ENCODE measurements at regions not wholly inside any gene's neighbourhood (a gene's known extent, or its start where the extent isn't known, plus 50 kb on each side); places are given as distances from the start of the nearest gene placed in this dataset.

GRCh38 chr3:68373727-68374126 lies 558.6 kb downstream of the TAFA4 start:
- Histone ChIP-seq H3K4me1 (ENCODE audit: insufficient read depth, low read length) (no peaks in the 10 kb centered on the region), H3K36me3 (ENCODE audit: insufficient read depth, low read length) (no peaks in the 10 kb centered on the region), H3K27me3 (ENCODE audit: control insufficient read depth in 1 of 2, insufficient read depth in 2 of 2, low read length in 2 of 2) (no peaks in the 10 kb centered on the region), H3K9me3 (ENCODE audit: low read length) (no peaks in the 10 kb centered on the region), H3K4me3 (ENCODE audit: low read depth in 1 of 2, low read length in 2 of 2) (no peak overlapping the region), H3K9ac (ENCODE audit: low read length) (no peak overlapping the region), H3K27ac (ENCODE audit: low read depth, low read length) (no peak overlapping the region)

- Histone ChIP-seq H3K27me3 (ENCODE audit: control insufficient read depth in 1 of 2, insufficient read depth in 2 of 2, low read length in 2 of 2) (no peaks in the 10 kb centered on the region), H3K9ac (ENCODE audit: low read length) (no peak overlapping the region), H3K36me3 (ENCODE audit: insufficient read depth, low read length) (no peaks in the 10 kb centered on the region), H3K9me3 (ENCODE audit: low read length) (no peaks in the 10 kb centered on the region), H3K27ac (ENCODE audit: low read depth, low read length) (no peak overlapping the region), H3K4me1 (ENCODE audit: insufficient read depth, low read length) (no peaks in the 10 kb centered on the region), H3K4me3 (ENCODE audit: low read depth in 1 of 2, low read length in 2 of 2) (no peak overlapping the region)
Measured at GRCh38 chr3:68363796-68364195, 568.6 kb downstream of the TAFA4 start.

- no peak overlapping the region for H3K9ac ChIP-seq (ENCODE audit: low read length)
- no peaks in the 10 kb centered on the region for H3K9me3 ChIP-seq (ENCODE audit: low read length)
- no peaks in the 10 kb centered on the region for H3K4me1 ChIP-seq (ENCODE audit: insufficient read depth, low read length)
- H3K4me3 ChIP-seq (ENCODE audit: low read depth in 1 of 2, low read length in 2 of 2) = no peak overlapping the region
- H3K27ac ChIP-seq (ENCODE audit: low read depth, low read length) = no peak overlapping the region
- H3K27me3 ChIP-seq (ENCODE audit: control insufficient read depth in 1 of 2, insufficient read depth in 2 of 2, low read length in 2 of 2) = no peaks in the 10 kb centered on the region
- H3K36me3 ChIP-seq (ENCODE audit: insufficient read depth, low read length) = no peaks in the 10 kb centered on the region
Measured at GRCh38 chr3:68360492-68360891, 571.9 kb downstream of the TAFA4 start.

- no peaks in the 10 kb centered on the region for H3K4me1 ChIP-seq (ENCODE audit: insufficient read depth, low read length)
- no peaks in the 10 kb centered on the region for H3K36me3 ChIP-seq (ENCODE audit: insufficient read depth, low read length)
- H3K4me3 ChIP-seq (ENCODE audit: low read depth in 1 of 2, low read length in 2 of 2) = no peak overlapping the region
- H3K27me3 ChIP-seq (ENCODE audit: control insufficient read depth in 1 of 2, insufficient read depth in 2 of 2, low read length in 2 of 2) = no peaks in the 10 kb centered on the region
- no peaks in the 10 kb centered on the region for H3K9me3 ChIP-seq (ENCODE audit: low read length)
- no peak overlapping the region for H3K27ac ChIP-seq (ENCODE audit: low read depth, low read length)
- no peak overlapping the region for H3K9ac ChIP-seq (ENCODE audit: low read length)
Measured at GRCh38 chr3:68345781-68346180, 586.6 kb downstream of the TAFA4 start.

- Histone ChIP-seq H3K9me3 (ENCODE audit: low read length) (no peaks in the 10 kb centered on the region), H3K27me3 (ENCODE audit: control insufficient read depth in 1 of 2, insufficient read depth in 2 of 2, low read length in 2 of 2) (no peaks in the 10 kb centered on the region), H3K4me1 (ENCODE audit: insufficient read depth, low read length) (no peaks in the 10 kb centered on the region), H3K36me3 (ENCODE audit: insufficient read depth, low read length) (no peaks in the 10 kb centered on the region), H3K27ac (ENCODE audit: low read depth, low read length) (no peak overlapping the region), H3K4me3 (ENCODE audit: low read depth in 1 of 2, low read length in 2 of 2) (no peak overlapping the region), H3K9ac (ENCODE audit: low read length) (no peak overlapping the region)
Measured at GRCh38 chr3:68342426-68342825, 589.9 kb downstream of the TAFA4 start.

- Histone ChIP-seq H3K4me1 (ENCODE audit: insufficient read depth, low read length) (no peaks in the 10 kb centered on the region), H3K4me3 (ENCODE audit: low read depth in 1 of 2, low read length in 2 of 2) (no peak overlapping the region), H3K9ac (ENCODE audit: low read length) (no peak overlapping the region), H3K36me3 (ENCODE audit: insufficient read depth, low read length) (no peaks in the 10 kb centered on the region), H3K27me3 (ENCODE audit: control insufficient read depth in 1 of 2, insufficient read depth in 2 of 2, low read length in 2 of 2) (no peaks in the 10 kb centered on the region), H3K27ac (ENCODE audit: low read depth, low read length) (no peak overlapping the region), H3K9me3 (ENCODE audit: low read length) (no peaks in the 10 kb centered on the region)
Measured at GRCh38 chr3:68336042-68336441, 596.3 kb downstream of the TAFA4 start.

- Histone ChIP-seq H3K27me3 (ENCODE audit: control insufficient read depth in 1 of 2, insufficient read depth in 2 of 2, low read length in 2 of 2) (no peaks in the 10 kb centered on the region), H3K4me3 (ENCODE audit: low read depth in 1 of 2, low read length in 2 of 2) (no peak overlapping the region), H3K4me1 (ENCODE audit: insufficient read depth, low read length) (no peaks in the 10 kb centered on the region), H3K9me3 (ENCODE audit: low read length) (no peaks in the 10 kb centered on the region), H3K36me3 (ENCODE audit: insufficient read depth, low read length) (no peaks in the 10 kb centered on the region), H3K27ac (ENCODE audit: low read depth, low read length) (no peak overlapping the region), H3K9ac (ENCODE audit: low read length) (no peak overlapping the region)
Measured at GRCh38 chr3:68334367-68334986, 597.9 kb downstream of the TAFA4 start.

GRCh38 chr3:68328049-68328448 lies 604.3 kb downstream of the TAFA4 start:
- Histone ChIP-seq H3K36me3 (ENCODE audit: insufficient read depth, low read length) (no peaks in the 10 kb centered on the region), H3K27ac (ENCODE audit: low read depth, low read length) (no peak overlapping the region), H3K4me3 (ENCODE audit: low read depth in 1 of 2, low read length in 2 of 2) (no peak overlapping the region), H3K4me1 (ENCODE audit: insufficient read depth, low read length) (no peaks in the 10 kb centered on the region), H3K27me3 (ENCODE audit: control insufficient read depth in 1 of 2, insufficient read depth in 2 of 2, low read length in 2 of 2) (no peaks in the 10 kb centered on the region), H3K9ac (ENCODE audit: low read length) (no peak overlapping the region), H3K9me3 (ENCODE audit: low read length) (no peaks in the 10 kb centered on the region)

- Histone ChIP-seq H3K9me3 (ENCODE audit: low read length) (no peaks in the 10 kb centered on the region), H3K4me3 (ENCODE audit: low read depth in 1 of 2, low read length in 2 of 2) (no peak overlapping the region)
Measured at GRCh38 chr3:68315964-68316363, 616.4 kb downstream of the TAFA4 start.

GRCh38 chr3:68315546-68315945 lies 616.8 kb downstream of the TAFA4 start:
- H3K27ac ChIP-seq (ENCODE audit: low read depth, low read length) = no peak overlapping the region
- H3K4me1 ChIP-seq (ENCODE audit: insufficient read depth, low read length) = no peaks in the 10 kb centered on the region
- H3K9ac ChIP-seq (ENCODE audit: low read length) = no peak overlapping the region
- H3K9me3 ChIP-seq (ENCODE audit: low read length) = no peaks in the 10 kb centered on the region
- no peaks in the 10 kb centered on the region for H3K36me3 ChIP-seq (ENCODE audit: insufficient read depth, low read length)
- no peaks in the 10 kb centered on the region for H3K27me3 ChIP-seq (ENCODE audit: control insufficient read depth in 1 of 2, insufficient read depth in 2 of 2, low read length in 2 of 2)
- no peak overlapping the region for H3K4me3 ChIP-seq (ENCODE audit: low read depth in 1 of 2, low read length in 2 of 2)

More at GRCh38 chr3:68315964-68316363, 616.4 kb downstream of the TAFA4 start:
- H3K9ac ChIP-seq (ENCODE audit: low read length) = no peak overlapping the region
- no peak overlapping the region for H3K27ac ChIP-seq (ENCODE audit: low read depth, low read length)
- H3K36me3 ChIP-seq (ENCODE audit: insufficient read depth, low read length) = no peaks in the 10 kb centered on the region
- no peaks in the 10 kb centered on the region for H3K4me1 ChIP-seq (ENCODE audit: insufficient read depth, low read length)
- H3K27me3 ChIP-seq (ENCODE audit: control insufficient read depth in 1 of 2, insufficient read depth in 2 of 2, low read length in 2 of 2) = no peaks in the 10 kb centered on the region

- Histone ChIP-seq H3K4me1 (ENCODE audit: insufficient read depth, low read length) (no peaks in the 10 kb centered on the region), H3K27ac (ENCODE audit: low read depth, low read length) (no peak overlapping the region), H3K27me3 (ENCODE audit: control insufficient read depth in 1 of 2, insufficient read depth in 2 of 2, low read length in 2 of 2) (no peaks in the 10 kb centered on the region), H3K36me3 (ENCODE audit: insufficient read depth, low read length) (no peaks in the 10 kb centered on the region), H3K9me3 (ENCODE audit: low read length) (no peaks in the 10 kb centered on the region), H3K4me3 (ENCODE audit: low read depth in 1 of 2, low read length in 2 of 2) (no peak overlapping the region), H3K9ac (ENCODE audit: low read length) (no peak overlapping the region)
Measured at GRCh38 chr3:68306571-68306970, 625.8 kb downstream of the TAFA4 start.

GRCh38 chr3:68295457-68295856 lies 636.9 kb downstream of the TAFA4 start:
- no peak overlapping the region for H3K27ac ChIP-seq (ENCODE audit: low read depth, low read length)

More at GRCh38 chr3:68295457-68295856, 636.9 kb downstream of the TAFA4 start:
- H3K4me1 ChIP-seq (ENCODE audit: insufficient read depth, low read length) = no peaks in the 10 kb centered on the region
- H3K9me3 ChIP-seq (ENCODE audit: low read length) = no peaks in the 10 kb centered on the region
- no peaks in the 10 kb centered on the region for H3K27me3 ChIP-seq (ENCODE audit: control insufficient read depth in 1 of 2, insufficient read depth in 2 of 2, low read length in 2 of 2)
- H3K9ac ChIP-seq (ENCODE audit: low read length) = no peak overlapping the region
- H3K36me3 ChIP-seq (ENCODE audit: insufficient read depth, low read length) = no peaks in the 10 kb centered on the region
- H3K4me3 ChIP-seq (ENCODE audit: low read depth in 1 of 2, low read length in 2 of 2) = no peak overlapping the region
